ENCODE measurements at regions not wholly inside any gene's neighbourhood (a gene's known extent, or its start where the extent isn't known, plus 50 kb on each side); places are given as distances from the start of the nearest gene placed in this dataset.

- no peak for DNase-seq
These were observed 58.0 kb upstream of the ELK3 start for GRCh38 chr12:96136161-96136560.

- DNase-seq, result no peak
These were observed 57.3 kb upstream of the ELK3 start for GRCh38 chr12:96136725-96137378.

- no peak for DNase-seq
These were observed 54.0 kb upstream of the ELK3 start for GRCh38 chr12:96140174-96140573.

- no peak for DNase-seq
These were observed 52.8 kb upstream of the ELK3 start for GRCh38 chr12:96141216-96141912.

DNA sequence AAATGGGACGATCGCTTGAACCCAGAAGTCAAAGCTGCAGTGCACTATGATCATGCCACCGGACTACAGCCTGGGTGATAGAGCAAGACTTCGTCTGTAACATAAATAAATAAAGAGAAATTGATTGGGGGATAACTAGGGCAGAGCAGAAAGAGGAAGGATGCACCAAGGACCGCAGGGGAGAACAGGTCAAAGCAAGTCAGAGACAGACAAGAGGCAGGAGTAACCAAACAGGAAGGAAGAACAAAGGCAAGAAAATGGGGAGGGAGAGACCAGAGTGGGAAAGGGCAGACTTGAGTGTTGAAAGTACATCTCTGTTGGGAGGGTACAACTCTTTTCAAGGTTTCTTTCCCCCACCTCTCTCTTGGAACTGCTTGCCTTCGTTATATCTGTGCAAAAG lies 50.8 kb upstream of the ELK3 start:
- DNase-seq, result no peak

GRCh38 chr12:96143827-96144565 lies 50.2 kb upstream of the ELK3 start:
- no peak for DNase-seq
